22Rv1 (cell line): ENCODE measurements at regions not wholly inside any gene's neighbourhood (a gene's known extent, or its start where the extent isn't known, plus 50 kb on each side); places are given as distances from the start of the nearest gene placed in this dataset.

Experiments used
- ZFX ChIP-seq: fragments of 450-650 bp; IDR thresholded peaks from 2 replicates; pipeline ENCODE4 v1.6.1; 2017; ENCODE audit warnings: antibody characterized with exemption, borderline replicate concordance
- TF ChIP-seq, protein P1 (sequence below): fragments of 450-650 bp; IDR thresholded peaks from 2 replicates; pipeline ENCODE4 v1.5.1; 2017; ENCODE audit warnings: mild to moderate bottlenecking

DNA sequence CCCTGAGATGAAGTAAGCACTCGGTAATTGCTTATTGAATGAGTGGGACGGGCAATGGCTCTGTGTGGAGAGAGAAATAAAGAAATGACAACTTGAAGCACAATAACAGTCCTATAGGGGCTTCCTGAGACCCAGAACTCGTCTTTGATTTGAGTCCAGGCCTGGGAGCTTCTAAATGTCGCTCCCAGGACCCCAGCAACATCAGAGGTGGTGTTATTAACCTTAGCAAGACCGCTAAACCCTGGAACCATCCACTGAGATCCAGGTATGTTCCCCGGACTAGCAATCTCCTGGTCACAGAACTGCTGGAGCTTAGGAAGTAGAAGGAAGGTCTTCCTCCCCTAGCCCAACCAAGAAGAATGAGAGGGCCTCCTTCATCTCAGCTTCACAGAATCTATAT lies 160.0 kb downstream of the MINAR1 start:
- TF ChIP-seq, protein P1, sequence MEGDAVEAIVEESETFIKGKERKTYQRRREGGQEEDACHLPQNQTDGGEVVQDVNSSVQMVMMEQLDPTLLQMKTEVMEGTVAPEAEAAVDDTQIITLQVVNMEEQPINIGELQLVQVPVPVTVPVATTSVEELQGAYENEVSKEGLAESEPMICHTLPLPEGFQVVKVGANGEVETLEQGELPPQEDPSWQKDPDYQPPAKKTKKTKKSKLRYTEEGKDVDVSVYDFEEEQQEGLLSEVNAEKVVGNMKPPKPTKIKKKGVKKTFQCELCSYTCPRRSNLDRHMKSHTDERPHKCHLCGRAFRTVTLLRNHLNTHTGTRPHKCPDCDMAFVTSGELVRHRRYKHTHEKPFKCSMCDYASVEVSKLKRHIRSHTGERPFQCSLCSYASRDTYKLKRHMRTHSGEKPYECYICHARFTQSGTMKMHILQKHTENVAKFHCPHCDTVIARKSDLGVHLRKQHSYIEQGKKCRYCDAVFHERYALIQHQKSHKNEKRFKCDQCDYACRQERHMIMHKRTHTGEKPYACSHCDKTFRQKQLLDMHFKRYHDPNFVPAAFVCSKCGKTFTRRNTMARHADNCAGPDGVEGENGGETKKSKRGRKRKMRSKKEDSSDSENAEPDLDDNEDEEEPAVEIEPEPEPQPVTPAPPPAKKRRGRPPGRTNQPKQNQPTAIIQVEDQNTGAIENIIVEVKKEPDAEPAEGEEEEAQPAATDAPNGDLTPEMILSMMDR = no peak
- TF ChIP-seq ZFX = no peak
